ENCODE measurements at regions not wholly inside any gene's neighbourhood (a gene's known extent, or its start where the extent isn't known, plus 50 kb on each side); places are given as distances from the start of the nearest gene placed in this dataset.
A peak's percentile ranks its signal among the peaks of the same experiment; 100 is the strongest.
"Not testable (repeated sequence)": the region's sequence is repeated elsewhere in the genome, so short reads cannot be mapped to it uniquely, and the experiment has no call there.

DNA sequence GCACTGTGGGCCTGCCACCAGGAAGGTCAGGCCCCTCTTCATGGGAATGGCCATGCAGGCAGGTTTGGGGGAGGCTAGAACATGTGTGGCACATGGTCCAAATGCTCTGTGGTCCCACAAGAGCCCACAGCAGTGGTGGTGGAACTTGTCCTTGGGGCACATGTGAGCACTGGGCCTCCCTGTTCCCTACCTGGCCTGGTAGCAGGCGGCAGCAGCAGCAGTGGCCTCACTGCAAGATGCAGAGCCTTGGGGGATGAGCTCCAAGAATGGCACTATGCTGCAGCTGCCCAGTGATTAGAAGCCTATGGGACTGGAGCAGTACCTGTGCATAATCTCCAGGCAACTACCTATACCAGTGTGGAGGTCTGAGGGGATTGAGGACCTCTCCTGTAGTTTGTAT, 197.0 kb upstream of the DCAF8L1 start:
- in situ Hi-C loops (cut with MboI; ENCODE audit: low sequenced_read_pairs, unreplicated experiment) = no loop called here
- TF ChIP-seq, protein P1, sequence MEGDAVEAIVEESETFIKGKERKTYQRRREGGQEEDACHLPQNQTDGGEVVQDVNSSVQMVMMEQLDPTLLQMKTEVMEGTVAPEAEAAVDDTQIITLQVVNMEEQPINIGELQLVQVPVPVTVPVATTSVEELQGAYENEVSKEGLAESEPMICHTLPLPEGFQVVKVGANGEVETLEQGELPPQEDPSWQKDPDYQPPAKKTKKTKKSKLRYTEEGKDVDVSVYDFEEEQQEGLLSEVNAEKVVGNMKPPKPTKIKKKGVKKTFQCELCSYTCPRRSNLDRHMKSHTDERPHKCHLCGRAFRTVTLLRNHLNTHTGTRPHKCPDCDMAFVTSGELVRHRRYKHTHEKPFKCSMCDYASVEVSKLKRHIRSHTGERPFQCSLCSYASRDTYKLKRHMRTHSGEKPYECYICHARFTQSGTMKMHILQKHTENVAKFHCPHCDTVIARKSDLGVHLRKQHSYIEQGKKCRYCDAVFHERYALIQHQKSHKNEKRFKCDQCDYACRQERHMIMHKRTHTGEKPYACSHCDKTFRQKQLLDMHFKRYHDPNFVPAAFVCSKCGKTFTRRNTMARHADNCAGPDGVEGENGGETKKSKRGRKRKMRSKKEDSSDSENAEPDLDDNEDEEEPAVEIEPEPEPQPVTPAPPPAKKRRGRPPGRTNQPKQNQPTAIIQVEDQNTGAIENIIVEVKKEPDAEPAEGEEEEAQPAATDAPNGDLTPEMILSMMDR (IDR thresholded peaks at IDR 0.05; ENCODE audit: borderline replicate concordance, control extremely low read depth, extremely low read depth, insufficient read depth, missing control alignments) = no peak
- DNase-seq (ENCODE audit: low spot score) = no peak

DNA sequence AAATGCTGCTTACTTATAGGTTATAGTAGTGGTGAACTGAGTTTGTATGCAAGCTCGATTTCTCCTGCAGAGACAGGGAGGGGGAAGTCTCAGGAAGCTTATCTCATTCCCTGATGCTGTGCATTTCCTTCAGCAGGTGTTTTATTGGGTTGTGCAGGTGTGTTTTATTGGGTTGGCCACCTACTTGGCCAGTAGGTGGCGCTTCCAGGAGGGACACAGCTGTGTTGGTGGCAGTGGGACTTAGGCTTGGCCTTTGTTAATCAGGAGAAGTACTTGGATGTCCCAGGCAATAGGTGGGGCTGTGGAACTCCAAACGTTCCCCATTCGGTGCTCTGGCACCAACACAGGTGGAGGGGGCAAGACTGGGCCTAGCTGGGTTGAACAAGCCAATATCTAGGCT, 196.0 kb upstream of the DCAF8L1 start:
- in situ Hi-C loops (cut with MboI; ENCODE audit: low sequenced_read_pairs, unreplicated experiment) = no loop called here
- peak; percentile 11 for DNase-seq (ENCODE audit: low spot score)
- TF ChIP-seq, protein P1 (IDR thresholded peaks at IDR 0.05; ENCODE audit: borderline replicate concordance, control extremely low read depth, extremely low read depth, insufficient read depth, missing control alignments) = peak; percentile 41

DNA sequence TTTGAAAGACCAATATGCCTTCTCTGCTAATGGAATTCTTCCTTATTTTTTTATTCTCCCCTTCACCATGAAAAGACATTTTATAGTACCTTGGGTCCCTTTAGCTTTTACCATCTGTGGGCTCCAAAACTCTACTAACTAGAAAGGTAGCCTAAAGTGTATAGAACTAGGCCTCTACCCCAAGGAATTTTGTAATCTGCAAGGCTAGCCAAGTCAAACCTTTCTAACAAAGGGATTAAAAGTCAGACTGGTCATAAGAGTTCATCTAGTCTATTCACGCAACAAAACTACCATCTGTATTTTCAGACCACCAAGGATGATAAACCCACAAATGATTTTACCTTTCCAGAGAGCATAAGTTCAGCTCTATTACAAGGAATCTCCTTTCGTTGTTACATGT, 189.5 kb upstream of the DCAF8L1 start:
- DNase-seq (ENCODE audit: low spot score) = no peak
- in situ Hi-C loops (cut with MboI; ENCODE audit: low sequenced_read_pairs, unreplicated experiment) = no loop called here
- TF ChIP-seq, protein P1 (IDR thresholded peaks at IDR 0.05; ENCODE audit: borderline replicate concordance, control extremely low read depth, extremely low read depth, insufficient read depth, missing control alignments) = no peak

DNA sequence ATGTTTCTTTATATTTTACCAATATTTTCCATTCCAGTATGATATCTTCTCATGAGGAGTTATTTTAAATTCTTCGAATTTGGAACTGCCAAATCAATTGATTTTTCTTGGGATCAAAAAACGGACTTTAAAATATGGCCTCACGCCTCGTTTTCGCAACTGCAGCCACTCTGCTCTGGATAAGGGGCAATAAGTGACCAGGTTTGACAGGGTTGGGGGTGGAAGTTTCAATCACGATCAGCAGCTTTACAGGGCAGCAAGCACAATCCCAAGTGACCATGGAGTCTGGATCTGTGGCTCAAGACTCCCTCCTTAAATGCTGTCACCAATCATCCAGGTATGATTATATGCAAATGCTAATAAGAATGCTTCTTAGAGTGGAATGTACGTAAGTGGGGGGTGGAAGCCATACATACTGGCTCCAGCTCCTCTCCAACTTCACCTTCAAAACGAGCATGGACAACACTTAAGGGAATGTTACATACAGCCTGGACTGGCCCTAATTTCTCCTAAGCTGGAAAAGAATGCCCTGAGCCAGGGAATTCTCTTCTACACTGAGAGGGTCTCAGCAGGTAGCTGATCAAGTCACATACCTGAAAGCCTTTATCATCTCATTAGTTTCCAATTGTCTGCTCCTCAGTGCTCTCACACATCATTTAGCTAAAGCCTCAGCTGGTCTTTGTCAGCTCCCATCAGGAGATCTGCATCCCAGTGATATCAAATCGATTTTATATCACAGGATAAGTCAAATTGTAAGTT, 176.9 kb upstream of the DCAF8L1 start:
- in situ Hi-C loops (cut with MboI; ENCODE audit: low sequenced_read_pairs, unreplicated experiment) = no loop called here
- DNase-seq (ENCODE audit: low spot score) = no peak
- TF ChIP-seq, protein P1 (IDR thresholded peaks at IDR 0.05; ENCODE audit: borderline replicate concordance, control extremely low read depth, extremely low read depth, insufficient read depth, missing control alignments) = no peak

DNA sequence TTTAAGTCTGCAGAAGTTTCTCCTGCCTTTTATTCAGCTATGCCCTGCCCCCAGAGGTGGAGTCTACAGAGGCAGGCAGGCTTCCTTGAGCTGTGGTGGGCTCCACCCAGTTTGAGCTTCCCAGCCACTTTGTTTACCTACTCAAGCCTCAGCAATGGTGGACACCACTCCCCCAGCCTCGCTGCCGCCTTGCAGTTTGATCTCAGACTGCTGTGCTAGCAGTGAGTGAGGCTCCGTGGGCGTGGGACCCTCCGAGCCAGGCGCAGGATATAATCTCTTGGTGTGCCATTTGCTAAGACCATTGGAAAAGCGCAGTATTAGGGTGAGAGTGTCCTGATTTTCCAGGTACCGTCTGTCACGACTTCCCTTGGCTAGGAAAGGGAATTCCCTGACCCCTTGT, 171.0 kb upstream of the DCAF8L1 start:
- in situ Hi-C loops (cut with MboI; ENCODE audit: low sequenced_read_pairs, unreplicated experiment); DNase-seq (ENCODE audit: low spot score): not testable (repeated sequence)

DNA sequence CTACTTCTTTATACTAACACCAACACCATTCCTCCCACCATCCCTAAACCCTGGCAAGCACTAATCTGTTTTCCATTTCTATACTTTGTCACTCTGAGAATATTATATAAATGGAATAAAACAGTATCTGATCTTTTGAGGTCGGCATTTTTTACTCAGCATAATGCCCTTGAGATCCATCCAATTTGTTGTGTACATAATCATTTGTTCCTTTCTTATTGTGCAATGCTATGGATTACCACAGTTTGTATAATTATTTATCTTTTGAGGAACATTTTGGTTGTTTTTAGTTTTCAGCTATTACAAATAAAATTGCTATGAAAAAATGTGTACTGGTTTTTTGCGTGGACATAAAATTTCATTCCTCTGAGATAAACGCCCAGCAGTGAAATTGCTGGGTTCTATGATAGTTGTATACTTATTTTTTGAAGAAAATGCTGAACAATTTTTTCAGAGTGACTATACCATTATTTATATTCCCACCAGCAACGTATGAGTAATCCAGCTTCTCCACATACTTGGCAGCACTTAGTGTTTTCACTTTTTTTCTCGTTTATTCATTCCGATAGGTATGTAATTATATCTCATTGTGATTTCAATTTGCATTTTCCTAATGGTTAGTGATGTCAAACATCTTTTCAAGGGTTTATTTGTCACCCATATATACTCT, 154.3 kb upstream of the DCAF8L1 start:
- TF ChIP-seq, protein P1 (IDR thresholded peaks at IDR 0.05; ENCODE audit: borderline replicate concordance, control extremely low read depth, extremely low read depth, insufficient read depth, missing control alignments) = no peak
- DNase-seq (ENCODE audit: low spot score) = no peak
- in situ Hi-C loops (cut with MboI; ENCODE audit: low sequenced_read_pairs, unreplicated experiment) = no loop called here

DNA sequence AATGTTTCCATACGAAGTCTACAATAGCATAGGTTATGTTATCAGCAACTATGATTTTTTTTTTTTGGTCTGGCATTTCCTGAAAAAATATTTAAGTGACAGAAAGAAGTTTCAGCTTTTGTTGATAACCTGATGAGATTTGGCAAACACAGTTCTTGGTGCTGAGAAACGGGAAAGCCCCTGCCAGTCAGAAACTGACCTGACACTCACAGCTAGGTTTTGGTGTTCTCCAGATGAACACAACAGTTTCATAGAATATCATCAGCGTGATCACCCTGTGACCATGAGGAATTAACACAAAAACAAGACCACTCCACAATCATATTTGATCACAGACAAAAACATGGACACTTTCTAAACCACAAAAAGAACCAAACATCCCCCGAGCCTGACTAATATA, 152.5 kb upstream of the DCAF8L1 start:
- DNase-seq (ENCODE audit: low spot score) = no peak
- in situ Hi-C loops (cut with MboI; ENCODE audit: low sequenced_read_pairs, unreplicated experiment) = no loop called here
- TF ChIP-seq, protein P1 (IDR thresholded peaks at IDR 0.05; ENCODE audit: borderline replicate concordance, control extremely low read depth, extremely low read depth, insufficient read depth, missing control alignments) = no peak
